Peyer's patch (tissue), 4 donors: ENCODE measurements at regions not wholly inside any gene's neighbourhood (a gene's known extent, or its start where the extent isn't known, plus 50 kb on each side); places are given as distances from the start of the nearest gene placed in this dataset.

Experiments used
- POLR2A ChIP-seq, 2 donors: fragments of 450-650 bp; IDR thresholded peaks; one replicate each; pipeline ENCODE4 v1.5.1; 2017; ENCODE audit warnings: antibody characterized with exemption in 2 of 2, mild to moderate bottlenecking in 2 of 2, moderate library complexity in 2 of 2
- TF ChIP-seq, protein P1 (sequence below), 6 experiments: fragments of 450-650 bp in 4 of 6; fragments of 200-600 bp in 2 of 6; sonication (generic) in 1 of 6; IDR thresholded peaks; one replicate each; pipeline ENCODE4 v1.5.1; 2017 to 2019; ENCODE audit warnings: antibody characterized with exemption in 6 of 6, mild to moderate bottlenecking in 3 of 6, moderate library complexity in 1 of 6

GRCh38 chr6:48389146-48390043 lies 278.4 kb upstream of the PTCHD4 start:
- TF ChIP-seq, protein P1, sequence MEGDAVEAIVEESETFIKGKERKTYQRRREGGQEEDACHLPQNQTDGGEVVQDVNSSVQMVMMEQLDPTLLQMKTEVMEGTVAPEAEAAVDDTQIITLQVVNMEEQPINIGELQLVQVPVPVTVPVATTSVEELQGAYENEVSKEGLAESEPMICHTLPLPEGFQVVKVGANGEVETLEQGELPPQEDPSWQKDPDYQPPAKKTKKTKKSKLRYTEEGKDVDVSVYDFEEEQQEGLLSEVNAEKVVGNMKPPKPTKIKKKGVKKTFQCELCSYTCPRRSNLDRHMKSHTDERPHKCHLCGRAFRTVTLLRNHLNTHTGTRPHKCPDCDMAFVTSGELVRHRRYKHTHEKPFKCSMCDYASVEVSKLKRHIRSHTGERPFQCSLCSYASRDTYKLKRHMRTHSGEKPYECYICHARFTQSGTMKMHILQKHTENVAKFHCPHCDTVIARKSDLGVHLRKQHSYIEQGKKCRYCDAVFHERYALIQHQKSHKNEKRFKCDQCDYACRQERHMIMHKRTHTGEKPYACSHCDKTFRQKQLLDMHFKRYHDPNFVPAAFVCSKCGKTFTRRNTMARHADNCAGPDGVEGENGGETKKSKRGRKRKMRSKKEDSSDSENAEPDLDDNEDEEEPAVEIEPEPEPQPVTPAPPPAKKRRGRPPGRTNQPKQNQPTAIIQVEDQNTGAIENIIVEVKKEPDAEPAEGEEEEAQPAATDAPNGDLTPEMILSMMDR (IDR thresholded peaks at IDR 0.05): no peak
- TF ChIP-seq POLR2A (IDR thresholded peaks at IDR 0.05): no peak
